ENCODE measurements at regions not wholly inside any gene's neighbourhood (a gene's known extent, or its start where the extent isn't known, plus 50 kb on each side); places are given as distances from the start of the nearest gene placed in this dataset.

DNA sequence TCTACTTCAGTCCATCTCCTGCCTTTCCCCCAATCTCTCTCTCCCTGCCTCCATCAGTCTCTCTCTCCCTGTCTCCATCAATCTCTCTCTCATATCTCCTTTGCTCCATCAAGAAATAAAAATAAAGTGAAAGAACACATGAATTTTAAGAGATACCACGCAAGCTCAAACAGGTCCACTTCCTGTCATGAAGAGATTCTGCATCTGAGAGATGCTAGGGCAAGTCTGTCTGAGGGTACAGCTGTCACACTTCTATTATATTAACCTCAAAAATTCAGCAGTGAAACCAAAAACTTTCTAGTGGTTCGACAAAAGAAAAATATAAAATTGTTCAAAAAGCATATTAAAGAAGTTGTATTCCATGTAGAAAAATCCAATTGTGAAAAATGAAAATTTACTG lies 296.8 kb upstream of the RSPO3 start:
- H3K4me3 ChIP-seq (ENCODE audit: low read depth, low read length): no peak overlapping the region
- no peak for DNase-seq (ENCODE audit: low read depth)
- TF ChIP-seq CTCF (IDR thresholded peaks at IDR 0.05; ENCODE audit: low read depth, low read length, missing control alignments): no peak

DNA sequence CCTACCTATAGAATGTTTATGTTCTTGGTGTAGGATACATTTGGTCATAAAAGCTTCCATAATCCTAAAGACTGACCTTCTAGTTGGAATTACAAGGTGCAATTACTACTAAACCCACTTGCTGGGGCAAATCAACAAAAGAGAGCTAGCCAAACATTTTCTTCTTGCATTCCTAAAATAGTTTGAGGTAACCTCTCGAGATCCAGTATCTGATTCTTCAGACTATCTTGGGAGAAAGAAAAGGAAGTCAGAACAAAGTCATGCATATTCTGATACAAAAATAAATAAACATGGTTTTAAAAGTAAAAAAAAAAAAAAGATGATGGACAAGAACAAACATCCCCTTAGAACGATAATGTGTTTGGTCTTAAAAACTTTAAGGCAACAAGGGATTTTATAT lies 294.2 kb upstream of the RSPO3 start:
- no peak for DNase-seq (ENCODE audit: low read depth)
- no peak for TF ChIP-seq CTCF (IDR thresholded peaks at IDR 0.05; ENCODE audit: low read depth, low read length, missing control alignments)
- no peak overlapping the region for H3K4me3 ChIP-seq (ENCODE audit: low read depth, low read length)

- no peak overlapping the region for H3K4me3 ChIP-seq (ENCODE audit: low read depth, low read length)
- TF ChIP-seq CTCF (IDR thresholded peaks at IDR 0.05; ENCODE audit: low read depth, low read length, missing control alignments): no peak
- DNase-seq (ENCODE audit: low read depth): no peak
Measured at GRCh38 chr6:126824815-126825214, 293.7 kb upstream of the RSPO3 start.

DNA sequence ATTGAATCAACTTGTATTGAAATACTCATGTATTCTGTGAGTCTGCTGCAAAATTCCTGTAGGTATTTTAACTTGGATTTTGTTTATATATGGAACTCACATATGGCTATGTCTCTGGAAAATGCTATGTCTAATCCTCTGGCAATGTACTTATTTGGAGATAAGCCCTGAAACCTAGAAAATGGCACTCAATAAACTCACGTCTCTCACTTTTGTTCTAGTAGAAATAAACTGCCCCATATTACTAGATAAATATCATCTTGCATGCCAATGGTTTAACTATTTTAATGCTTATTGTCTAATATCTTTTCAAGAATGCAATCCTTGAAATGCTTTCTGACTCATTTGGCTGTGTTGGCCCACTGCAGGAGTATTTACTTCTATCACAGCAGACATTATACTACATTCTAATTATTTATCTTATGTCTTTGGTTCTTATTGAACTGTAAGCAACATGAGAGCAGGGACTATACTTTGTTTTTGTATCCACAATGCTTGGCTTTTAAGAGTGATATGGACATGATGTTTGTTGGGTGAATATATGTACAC lies 292.2 kb upstream of the RSPO3 start:
- no peak for DNase-seq (ENCODE audit: low read depth)

GRCh38 chr6:126831461-126831860 lies 287.0 kb upstream of the RSPO3 start:
- H3K4me3 ChIP-seq (ENCODE audit: low read depth, low read length): no peak overlapping the region
- no peak for DNase-seq (ENCODE audit: low read depth)
- no peak for TF ChIP-seq CTCF (IDR thresholded peaks at IDR 0.05; ENCODE audit: low read depth, low read length, missing control alignments)

More for the DNA sequence above, 292.2 kb upstream of the RSPO3 start:
- TF ChIP-seq CTCF (IDR thresholded peaks at IDR 0.05; ENCODE audit: low read depth, low read length, missing control alignments): no peak
- no peak overlapping the region for H3K4me3 ChIP-seq (ENCODE audit: low read depth, low read length)

- no peak for DNase-seq (ENCODE audit: low read depth)
- no peak overlapping the region for H3K4me3 ChIP-seq (ENCODE audit: low read depth, low read length)
- TF ChIP-seq CTCF (IDR thresholded peaks at IDR 0.05; ENCODE audit: low read depth, low read length, missing control alignments): no peak
Measured at GRCh38 chr6:126842769-126843168, 275.7 kb upstream of the RSPO3 start.

- no peak for DNase-seq (ENCODE audit: low read depth)
- no peak overlapping the region for H3K4me3 ChIP-seq (ENCODE audit: low read depth, low read length)
- TF ChIP-seq CTCF (IDR thresholded peaks at IDR 0.05; ENCODE audit: low read depth, low read length, missing control alignments): no peak
Measured at GRCh38 chr6:126848119-126848518, 270.4 kb upstream of the RSPO3 start.

Data from GM12864 (cell line).